ENCODE measurements at regions not wholly inside any gene's neighbourhood (a gene's known extent, or its start where the extent isn't known, plus 50 kb on each side); places are given as distances from the start of the nearest gene placed in this dataset.

- no peak for DNase-seq (ENCODE audit: low read depth)
- no peak overlapping the region for H3K4me3 ChIP-seq (ENCODE audit: low read length)
Measured at GRCh38 chr22:48635031-48635430, 1192.6 kb downstream of the BRD1 start.

GRCh38 chr22:48633996-48634836 lies 1193.5 kb downstream of the BRD1 start:
- H3K4me3 ChIP-seq (ENCODE audit: low read length): no peak overlapping the region
- DNase-seq (ENCODE audit: low read depth): no peak
- no peak for TF ChIP-seq CTCF (IDR thresholded peaks at IDR 0.05; ENCODE audit: insufficient read depth, low read depth, low read length, missing control alignments)

More at GRCh38 chr22:48635031-48635430, 1192.6 kb downstream of the BRD1 start:
- TF ChIP-seq CTCF (IDR thresholded peaks at IDR 0.05; ENCODE audit: insufficient read depth, low read depth, low read length, missing control alignments): no peak

- H3K4me3 ChIP-seq (ENCODE audit: low read length): no peak overlapping the region
- no peak for TF ChIP-seq CTCF (IDR thresholded peaks at IDR 0.05; ENCODE audit: insufficient read depth, low read depth, low read length, missing control alignments)
- no peak for DNase-seq (ENCODE audit: low read depth)
Measured at GRCh38 chr22:48632646-48633246, 1194.9 kb downstream of the BRD1 start.

- H3K4me3 ChIP-seq (ENCODE audit: low read length): no peak overlapping the region
- TF ChIP-seq CTCF (IDR thresholded peaks at IDR 0.05; ENCODE audit: insufficient read depth, low read depth, low read length, missing control alignments): no peak
- DNase-seq (ENCODE audit: low read depth): no peak
Measured at GRCh38 chr22:48631288-48631863, 1196.3 kb downstream of the BRD1 start.

GRCh38 chr22:48630848-48631247 lies 1196.8 kb downstream of the BRD1 start:
- TF ChIP-seq CTCF (IDR thresholded peaks at IDR 0.05; ENCODE audit: insufficient read depth, low read depth, low read length, missing control alignments): no peak
- no peak overlapping the region for H3K4me3 ChIP-seq (ENCODE audit: low read length)
- DNase-seq (ENCODE audit: low read depth): no peak

GRCh38 chr22:48630433-48630754 lies 1197.3 kb downstream of the BRD1 start:
- no peak overlapping the region for H3K4me3 ChIP-seq (ENCODE audit: low read length)
- no peak for TF ChIP-seq CTCF (IDR thresholded peaks at IDR 0.05; ENCODE audit: insufficient read depth, low read depth, low read length, missing control alignments)
- no peak for DNase-seq (ENCODE audit: low read depth)

Data from epithelial cell of esophagus (primary cell).